Fibroblast of skin of abdomen (primary cell): ENCODE measurements at regions not wholly inside any gene's neighbourhood (a gene's known extent, or its start where the extent isn't known, plus 50 kb on each side); places are given as distances from the start of the nearest gene placed in this dataset.
A peak's percentile ranks its signal among the peaks of the same experiment; 100 is the strongest.
"Not testable (repeated sequence)": the region's sequence is repeated elsewhere in the genome, so short reads cannot be mapped to it uniquely, and the experiment has no call there.

Source experiments
- DNase-seq: peaks from one replicate; pipeline ENCODE4 v3.0.0-alpha.2; 2013

DNA sequence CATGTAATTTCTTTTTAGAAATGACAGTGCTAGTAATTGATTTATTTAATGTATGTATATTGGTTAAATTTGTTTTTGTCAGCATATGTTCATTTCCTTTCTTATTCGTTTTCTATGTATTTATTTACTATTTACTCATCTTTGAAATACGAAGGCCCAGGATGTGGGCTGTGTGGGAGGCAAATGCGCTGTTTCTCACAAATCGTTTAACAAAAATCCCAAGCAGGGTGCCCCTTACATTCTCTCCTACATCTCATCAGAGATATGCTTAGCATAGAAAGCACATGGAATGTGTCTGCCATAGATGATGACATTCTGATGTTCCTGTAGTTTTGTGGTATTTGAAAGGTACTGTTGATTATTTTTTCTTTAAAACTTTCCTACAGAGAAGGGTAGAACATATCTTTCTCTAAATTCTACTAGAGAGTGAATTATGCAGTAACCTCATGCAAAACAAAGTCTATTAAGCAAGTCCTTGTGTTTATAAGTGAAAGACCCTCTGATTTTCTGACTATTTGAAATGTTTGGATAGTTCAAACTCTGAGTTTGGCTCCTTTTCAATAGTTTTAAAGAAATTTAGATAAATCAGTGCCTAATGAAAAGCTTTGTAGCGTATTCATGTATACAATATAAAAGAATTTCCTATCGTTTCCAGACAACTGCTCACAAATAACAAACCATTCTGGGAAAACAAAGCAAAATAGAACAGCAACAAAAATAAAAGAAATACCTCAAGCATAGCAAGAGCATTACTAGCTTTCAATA, 111.1 kb upstream of the VGLL3 start:
- DNase-seq, result no peak

DNA sequence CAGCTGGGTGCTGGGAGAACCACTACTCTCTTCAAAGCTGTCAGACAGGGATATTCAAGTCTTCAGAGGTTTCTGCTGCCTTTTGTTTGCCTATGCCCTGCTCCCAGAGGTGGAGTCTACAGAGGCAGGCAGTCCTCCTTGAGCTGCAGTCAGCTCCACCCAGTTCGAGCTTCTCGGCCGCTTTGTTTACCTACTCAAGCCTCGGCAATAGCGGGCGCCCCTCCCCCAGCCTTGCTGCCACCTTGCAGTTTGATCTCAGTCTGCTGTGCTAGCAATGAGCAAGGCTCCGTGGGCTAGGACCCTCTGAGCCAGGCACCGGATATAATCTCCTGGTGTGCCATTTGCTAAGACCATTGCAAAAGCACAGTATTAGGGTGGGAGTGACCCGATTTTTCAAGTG, 106.8 kb upstream of the VGLL3 start:
- DNase-seq, result not testable (repeated sequence)

DNA sequence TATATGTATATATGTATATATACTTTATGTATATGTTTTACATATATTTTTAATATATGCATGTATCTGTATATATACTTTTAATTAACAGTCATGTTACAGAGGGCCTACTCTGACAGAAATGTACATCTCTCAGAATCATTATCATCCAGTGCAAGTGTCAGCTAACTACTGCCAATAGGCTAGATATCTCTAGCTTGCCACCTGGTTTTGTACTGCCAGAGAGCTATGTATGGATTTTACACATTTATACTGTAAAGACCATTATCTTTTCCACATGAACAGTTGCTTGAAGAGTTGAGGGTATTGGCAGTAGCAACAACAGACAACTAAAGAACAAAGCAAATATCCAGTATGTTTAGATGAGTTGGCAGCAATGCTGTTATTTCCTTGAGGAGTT, 99.7 kb upstream of the VGLL3 start:
- DNase-seq, result no peak

- DNase-seq, result peak; percentile 84
Observed at GRCh38 chr3:87088993-87089841, 98.3 kb upstream of the VGLL3 start.

GRCh38 chr3:87088430-87088992, 97.6 kb upstream of the VGLL3 start:
- no peak for DNase-seq

DNA sequence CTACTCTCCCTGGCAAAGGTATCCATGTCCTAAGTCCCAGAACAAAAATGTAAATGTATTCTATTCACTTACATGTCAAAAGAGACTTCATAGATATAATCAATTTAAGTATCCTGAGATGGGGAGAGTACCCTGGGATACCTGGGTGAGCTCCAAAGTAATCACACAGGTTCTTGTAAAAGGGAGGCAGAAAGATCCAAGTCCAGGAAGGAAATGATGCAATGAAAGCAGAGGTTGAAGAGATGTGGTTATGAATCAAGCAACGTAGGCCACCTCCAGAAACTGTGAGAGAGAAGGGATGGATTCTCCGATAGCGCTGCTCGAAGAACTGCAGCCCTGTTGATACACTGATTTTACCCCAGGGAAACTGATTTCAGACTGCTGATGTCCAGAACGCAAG, 93.9 kb upstream of the VGLL3 start:
- peak; percentile 11 for DNase-seq

DNA sequence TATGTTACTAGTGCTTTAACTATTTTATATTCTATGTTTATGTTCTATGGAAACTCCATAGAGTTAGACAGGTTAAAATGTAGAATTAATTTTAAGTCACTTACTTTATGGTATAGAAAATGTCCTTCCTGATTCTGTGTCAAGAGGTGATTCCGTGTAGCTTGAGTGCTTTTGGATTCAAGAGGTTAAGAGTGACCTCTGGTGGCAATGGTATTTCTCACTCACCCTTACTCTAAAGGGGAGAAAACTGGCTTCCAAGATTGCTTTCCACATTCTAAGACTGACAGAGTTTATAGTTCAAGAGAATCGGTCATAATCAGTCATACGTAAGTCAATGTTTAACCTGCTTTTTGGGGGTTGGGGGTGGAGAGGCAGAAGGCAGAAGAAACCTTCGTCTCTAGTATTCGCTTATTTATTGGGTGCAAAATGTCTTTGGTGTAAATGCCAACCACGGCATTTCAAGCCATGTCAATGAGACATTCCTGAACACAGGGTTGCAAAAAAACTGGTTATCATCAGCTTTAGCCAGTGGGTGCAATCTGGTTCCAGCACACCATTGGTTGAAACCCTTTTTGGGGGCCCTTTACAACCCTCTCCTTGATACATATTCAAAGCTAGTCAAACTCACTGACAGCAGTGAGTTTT, 92.0 kb upstream of the VGLL3 start:
- peak; percentile 69 for DNase-seq

GRCh38 chr3:87077355-87077754, 86.4 kb upstream of the VGLL3 start:
- DNase-seq, result no peak

DNA sequence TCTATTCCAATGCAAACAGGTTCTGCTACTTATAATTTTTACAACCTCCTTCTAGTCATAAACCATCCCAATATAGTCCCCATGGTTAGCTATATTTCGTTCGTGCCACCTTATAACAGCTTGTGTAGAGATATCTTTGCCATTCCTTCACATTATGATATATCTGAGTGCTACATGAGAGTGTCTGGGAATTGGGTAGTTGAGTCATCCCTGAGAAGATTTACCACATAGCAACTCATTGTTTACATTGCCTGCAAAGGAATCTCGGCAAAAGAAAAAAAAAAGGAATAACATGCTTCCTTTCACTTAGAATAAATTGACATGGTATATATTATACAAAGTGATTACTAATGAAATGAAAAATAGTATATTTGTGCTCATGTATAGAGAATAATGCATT, 86.0 kb upstream of the VGLL3 start:
- DNase-seq, result peak; percentile 75

GRCh38 chr3:87073496-87074145, 82.7 kb upstream of the VGLL3 start:
- DNase-seq, result no peak

DNA sequence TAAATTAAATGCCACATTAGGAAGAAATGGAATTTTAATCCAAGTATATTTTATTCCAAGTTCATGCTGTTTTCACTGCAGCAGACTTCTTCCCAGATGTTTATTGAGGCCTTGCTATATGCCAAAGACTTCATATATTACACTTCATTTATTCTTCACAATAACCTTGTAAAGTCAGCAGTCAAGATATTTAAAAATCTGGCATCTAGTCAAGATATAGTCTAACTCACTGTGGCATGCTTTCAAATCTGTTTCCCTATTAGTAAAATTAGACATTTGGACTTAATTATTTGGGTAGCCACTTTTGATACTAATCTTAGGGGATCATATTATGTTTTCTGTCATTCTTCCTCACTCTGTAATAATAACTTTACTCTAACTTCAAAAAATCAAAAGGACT, 81.5 kb upstream of the VGLL3 start:
- no peak for DNase-seq

DNA sequence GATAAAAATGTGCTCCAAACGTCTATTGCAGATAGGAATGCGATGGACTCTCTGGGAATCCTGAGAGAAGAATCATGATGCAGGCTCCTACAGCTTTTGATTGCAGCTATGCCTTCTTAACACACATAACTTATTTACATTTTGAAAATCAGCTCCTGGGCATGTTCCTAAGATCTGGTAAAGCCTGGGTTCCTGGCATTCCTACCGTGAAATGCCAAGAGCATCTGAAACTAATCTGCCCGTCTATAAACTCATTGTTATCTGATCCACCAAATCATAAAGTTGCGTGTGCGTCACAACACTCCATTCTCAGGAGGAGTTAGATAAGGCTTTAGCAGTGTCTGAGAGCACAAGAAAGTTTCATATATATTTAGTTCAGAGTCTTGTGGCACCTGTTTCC, 79.0 kb upstream of the VGLL3 start:
- no peak for DNase-seq

DNA sequence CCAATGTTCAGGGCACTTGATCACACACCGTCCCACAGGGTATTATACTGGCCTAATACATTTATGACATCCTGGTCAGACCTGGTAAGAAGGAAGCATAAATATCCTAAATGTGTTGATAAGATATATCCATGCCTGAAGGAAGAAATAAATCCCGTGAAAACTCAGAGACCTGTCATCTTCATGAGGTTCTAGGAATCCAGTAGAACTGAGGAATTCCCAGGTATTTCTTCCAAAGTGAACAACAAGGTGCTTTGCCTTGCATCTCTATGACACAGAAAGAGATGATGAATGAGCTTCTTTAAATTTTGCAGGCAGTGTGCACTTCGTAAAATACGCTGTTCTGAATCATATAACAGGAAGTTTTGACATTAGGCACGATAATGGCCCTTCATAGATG, 78.1 kb upstream of the VGLL3 start:
- no peak for DNase-seq

GRCh38 chr3:87062685-87063084, 71.7 kb upstream of the VGLL3 start:
- no peak for DNase-seq

GRCh38 chr3:87057474-87057873, 66.5 kb upstream of the VGLL3 start:
- no peak for DNase-seq

- no peak for DNase-seq
Observed at GRCh38 chr3:87053553-87053952, 62.6 kb upstream of the VGLL3 start.

DNA sequence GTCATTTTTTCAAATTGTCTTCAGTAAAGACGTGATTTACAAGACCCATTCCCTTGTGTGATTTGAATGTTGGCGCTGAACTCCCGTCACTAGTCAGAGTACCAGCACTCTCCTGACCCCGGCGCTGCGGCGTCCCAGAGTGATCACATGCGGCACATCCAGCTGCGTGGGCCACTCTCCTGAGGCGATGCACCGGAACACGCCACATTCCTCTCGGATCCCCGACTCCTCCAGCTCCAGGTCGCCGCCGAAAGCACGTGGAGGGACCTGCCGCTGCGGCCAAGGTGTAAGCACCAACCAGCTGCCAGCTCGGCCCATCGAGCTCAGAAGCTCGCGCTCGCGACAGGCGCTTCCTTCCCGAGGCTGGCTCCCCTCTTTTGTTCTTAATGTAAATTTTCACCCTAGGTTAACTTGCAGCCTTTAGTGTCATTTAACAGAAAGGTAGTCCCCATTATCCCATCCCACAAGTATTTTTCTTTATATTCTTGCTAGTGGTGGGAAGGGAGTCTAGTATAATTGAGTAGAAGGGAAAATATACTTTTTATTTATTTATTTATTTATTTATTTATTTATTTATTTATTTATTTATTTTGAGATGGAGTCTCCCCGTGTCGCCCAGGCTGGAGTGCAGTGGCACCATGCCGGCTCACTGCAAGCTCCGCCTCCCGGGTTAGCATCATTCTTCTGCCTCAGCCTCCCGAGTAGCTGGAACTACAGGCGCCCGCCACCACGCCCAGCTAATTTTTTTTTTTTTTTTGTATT, 61.7 kb upstream of the VGLL3 start:
- no peak for DNase-seq

DNA sequence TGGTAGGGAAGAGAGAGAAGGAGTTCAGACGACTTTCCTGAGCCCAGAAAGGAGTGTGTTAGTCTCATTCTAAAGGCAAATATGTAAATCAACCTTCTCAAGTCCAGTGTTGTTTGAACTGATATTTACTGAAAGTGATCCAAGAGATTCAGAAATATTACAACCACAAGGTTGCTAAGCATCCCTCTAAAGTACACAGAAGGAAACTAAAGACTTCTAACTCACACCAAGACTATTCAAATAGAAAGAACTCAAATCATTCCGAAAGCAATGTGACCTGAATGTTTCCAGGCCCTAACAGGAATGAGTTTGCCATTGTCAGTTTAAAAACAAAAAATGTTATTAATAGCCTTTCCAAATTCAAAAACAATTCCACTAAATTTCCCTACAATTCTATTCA, 56.9 kb upstream of the VGLL3 start:
- no peak for DNase-seq

GRCh38 chr3:87046241-87046640, 55.3 kb upstream of the VGLL3 start:
- no peak for DNase-seq

DNA sequence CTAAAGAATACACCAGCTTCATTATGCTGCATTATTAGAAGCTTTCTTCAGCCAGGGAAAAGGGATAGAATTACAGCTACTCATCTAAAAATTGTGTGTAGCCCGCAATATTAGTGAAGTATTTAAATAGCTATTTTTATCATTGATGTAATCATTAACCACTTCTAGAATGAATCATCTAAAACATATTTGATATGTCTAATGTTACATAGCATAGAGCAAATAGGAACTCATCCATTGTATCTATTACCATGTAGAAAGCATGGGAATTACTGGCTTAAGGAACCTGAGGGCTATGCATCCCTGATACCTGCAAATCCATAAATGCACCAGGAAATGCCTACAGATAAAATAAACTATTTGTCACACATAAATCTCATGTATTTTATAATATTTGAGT, 54.5 kb upstream of the VGLL3 start:
- DNase-seq, result no peak

- DNase-seq, result no peak
Observed at GRCh38 chr3:87044846-87045245, 53.9 kb upstream of the VGLL3 start.

DNA sequence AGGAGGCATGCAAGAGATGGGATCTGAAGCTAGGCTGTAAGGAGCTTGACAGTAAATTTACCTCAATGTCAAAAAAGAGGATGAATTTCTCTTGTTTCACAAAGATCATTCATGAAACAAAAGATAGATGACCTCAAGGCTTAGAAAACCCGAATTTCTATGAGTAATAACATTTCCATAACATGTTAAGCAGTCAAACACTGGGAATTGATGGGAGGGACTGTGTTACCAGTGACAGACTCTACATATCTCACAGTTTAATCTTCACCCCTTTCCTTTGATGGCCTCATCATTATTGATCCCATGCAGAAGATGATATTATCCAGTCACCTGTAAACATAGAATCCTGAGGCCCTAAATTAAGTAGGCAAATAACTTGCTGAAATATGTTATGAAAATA, 53.5 kb upstream of the VGLL3 start:
- DNase-seq, result no peak
